AG10803 (cell line): ENCODE measurements at regions not wholly inside any gene's neighbourhood (a gene's known extent, or its start where the extent isn't known, plus 50 kb on each side); places are given as distances from the start of the nearest gene placed in this dataset.
A peak's percentile ranks its signal among the peaks of the same experiment; 100 is the strongest.

Experiments
- DNase-seq: peaks from one replicate; pipeline ENCODE4 v3.0.0; 2010; ENCODE audit warnings: low read depth
- H3K4me3 ChIP-seq: 2 replicates; pipeline ENCODE4 v1.5.1; 2011; ENCODE audit warnings: mild to moderate bottlenecking, low read length, control low read depth
- CTCF ChIP-seq: conservative IDR thresholded peaks from 2 replicates; pipeline ENCODE4 v1.5.1; 2011; ENCODE audit warnings: mild to moderate bottlenecking, low read length, control low read depth, inconsistent platforms

GRCh38 chr5:51494821-51495220 is 111.6 kb downstream of the ISL1 start:
- no peak for TF ChIP-seq CTCF
- no peak for DNase-seq

GRCh38 chr5:51495672-51496071 is 112.4 kb downstream of the ISL1 start:
- no peak for TF ChIP-seq CTCF
- DNase-seq, result peak; percentile 1
- no peak overlapping the region for H3K4me3 ChIP-seq

More at GRCh38 chr5:51494821-51495220, 111.6 kb downstream of the ISL1 start:
- H3K4me3 ChIP-seq, result no peak overlapping the region

GRCh38 chr5:51517838-51518237 is 134.6 kb downstream of the ISL1 start:
- TF ChIP-seq CTCF, result no peak
- no peak for DNase-seq
- no peak overlapping the region for H3K4me3 ChIP-seq

- DNase-seq, result no peak
- TF ChIP-seq CTCF, result no peak
- H3K4me3 ChIP-seq, result no peak overlapping the region
These were observed 135.4 kb downstream of the ISL1 start for GRCh38 chr5:51518607-51519006.

- no peak for DNase-seq
- no peak for TF ChIP-seq CTCF
- no peak overlapping the region for H3K4me3 ChIP-seq
These were observed 138.3 kb downstream of the ISL1 start for GRCh38 chr5:51521583-51521982.

GRCh38 chr5:51539232-51539631 is 156.0 kb downstream of the ISL1 start:
- no peak for TF ChIP-seq CTCF
- DNase-seq, result no peak
- no peak overlapping the region for H3K4me3 ChIP-seq

GRCh38 chr5:51544031-51544785 is 161.0 kb downstream of the ISL1 start:
- TF ChIP-seq CTCF, result no peak
- DNase-seq, result no peak
- H3K4me3 ChIP-seq, result no peak overlapping the region
